ENCODE measurements at regions not wholly inside any gene's neighbourhood (a gene's known extent, or its start where the extent isn't known, plus 50 kb on each side); places are given as distances from the start of the nearest gene placed in this dataset.

- no peak for DNase-seq (ENCODE audit: low read depth)
- no peak overlapping the region for H3K4me3 ChIP-seq (replicated peaks; ENCODE audit: low read depth, low read length)
- no peak for TF ChIP-seq CTCF (IDR thresholded peaks at IDR 0.05; ENCODE audit: low read length, missing control alignments)
Observed at GRCh38 chr3:76011121-76011520, 225.8 kb upstream of the ZNF717 start.

GRCh38 chr3:76015496-76015895 is 230.1 kb upstream of the ZNF717 start:
- no peak for TF ChIP-seq CTCF (IDR thresholded peaks at IDR 0.05; ENCODE audit: low read length, missing control alignments)
- no peak overlapping the region for H3K4me3 ChIP-seq (replicated peaks; ENCODE audit: low read depth, low read length)
- DNase-seq (ENCODE audit: low read depth), result no peak

- no peak overlapping the region for H3K4me3 ChIP-seq (replicated peaks; ENCODE audit: low read depth, low read length)
- no peak for DNase-seq (ENCODE audit: low read depth)
- TF ChIP-seq CTCF (IDR thresholded peaks at IDR 0.05; ENCODE audit: low read length, missing control alignments), result no peak
Observed at GRCh38 chr3:76016111-76016510, 230.8 kb upstream of the ZNF717 start.

GRCh38 chr3:76016769-76017439 is 231.6 kb upstream of the ZNF717 start:
- TF ChIP-seq CTCF (IDR thresholded peaks at IDR 0.05; ENCODE audit: low read length, missing control alignments), result no peak
- H3K4me3 ChIP-seq (replicated peaks; ENCODE audit: low read depth, low read length), result no peak overlapping the region
- DNase-seq (ENCODE audit: low read depth), result no peak

- DNase-seq (ENCODE audit: low read depth), result no peak
- H3K4me3 ChIP-seq (replicated peaks; ENCODE audit: low read depth, low read length), result no peak overlapping the region
- TF ChIP-seq CTCF (IDR thresholded peaks at IDR 0.05; ENCODE audit: low read length, missing control alignments), result no peak
Observed at GRCh38 chr3:76021376-76021775, 236.0 kb upstream of the ZNF717 start.

GRCh38 chr3:76024640-76025039 is 239.3 kb upstream of the ZNF717 start:
- peak; percentile 21 for TF ChIP-seq CTCF (IDR thresholded peaks at IDR 0.05; ENCODE audit: low read length, missing control alignments)
- DNase-seq (ENCODE audit: low read depth), result peak; percentile 14

GRCh38 chr3:76025561-76025960 is 240.2 kb upstream of the ZNF717 start:
- no peak for DNase-seq (ENCODE audit: low read depth)
- TF ChIP-seq CTCF (IDR thresholded peaks at IDR 0.05; ENCODE audit: low read length, missing control alignments), result no peak
- no peak overlapping the region for H3K4me3 ChIP-seq (replicated peaks; ENCODE audit: low read depth, low read length)

More at GRCh38 chr3:76024640-76025039, 239.3 kb upstream of the ZNF717 start:
- no peak overlapping the region for H3K4me3 ChIP-seq (replicated peaks; ENCODE audit: low read depth, low read length)
